Sigmoid colon (tissue), 3 donors: ENCODE measurements at regions not wholly inside any gene's neighbourhood (a gene's known extent, or its start where the extent isn't known, plus 50 kb on each side); places are given as distances from the start of the nearest gene placed in this dataset.

Experiments used
- CTCF ChIP-seq, 4 experiments: fragments of 450-650 bp in 3 of 4; fragments of 200-600 bp in 1 of 4; IDR thresholded peaks; one replicate each; pipeline ENCODE4 v1.5.1; 2016 to 2019; ENCODE audit warnings: antibody characterized with exemption in 4 of 4, mild to moderate bottlenecking in 3 of 4, moderate library complexity in 2 of 4
- POLR2A ChIP-seq, 2 donors: fragments of 450-650 bp; IDR thresholded peaks; one replicate each; pipeline ENCODE4 v1.6.1; 2016; ENCODE audit warnings: antibody characterized with exemption in 2 of 2, mild to moderate bottlenecking in 2 of 2, moderate library complexity in 2 of 2

- TF ChIP-seq POLR2A (IDR thresholded peaks at IDR 0.05) (no peak), CTCF (IDR thresholded peaks at IDR 0.05) (no peak)
Measured at GRCh38 chr4:180805101-180805500, 1438.1 kb upstream of the TENM3 start.
